GM12878 (cell line): ENCODE measurements at regions not wholly inside any gene's neighbourhood (a gene's known extent, or its start where the extent isn't known, plus 50 kb on each side); places are given as distances from the start of the nearest gene placed in this dataset.

ENCODE experiments used
- ATAC-seq: fragments of 200-7000 bp; cut with Tn5 transposase; 3 replicates; pipeline ENCODE4 v1.9.1; 2020; ENCODE audit warnings: mild to moderate bottlenecking, moderate library complexity
- BruUV-seq: library from RNA; stranded (reverse); fragments of 400-500 nt; replicated peaks from 2 replicates; lab custom pipeline; 2021; lab: Mats Ljungman, UMichigan
- CTCF ChIA-PET: fragments of 300-600 bp; sonication (Branson Sonifier 250); formaldehyde crosslinking; extraction: SDS; loops from one replicate; lab custom pipeline; 2021; ENCODE audit warnings: inconsistent platforms; lab: Yijun Ruan, JAX
- POLR2A ChIA-PET: fragments of 350-600 bp; formaldehyde crosslinking; extraction: SDS; loops from one replicate; lab custom pipeline; 2021; ENCODE audit warnings: inconsistent platforms; lab: Charles Lee
- RAD21 ChIA-PET: fragments of 300-600 bp; sonication (Branson Sonifier 250); formaldehyde crosslinking; loops from one replicate; lab custom pipeline; 2023; ENCODE audit warnings: antibody characterized with exemption; ENCODE audit not compliant: unreplicated experiment; lab: Charles Lee
- SMC1A ChIA-PET: fragments of 300-600 bp; sonication (Branson Sonifier 250); formaldehyde crosslinking; loops from one replicate; lab custom pipeline; 2023; ENCODE audit not compliant: unreplicated experiment, uncharacterized antibody; lab: Charles Lee
- DNase-seq: peaks from one replicate; pipeline ENCODE4 v3.0.0-alpha.2; 2011; ENCODE audit warnings: low read depth, low spot score
- FAIRE-seq: peaks from 3 replicates; lab custom pipeline; 2011; peaks lifted over from hg19 to GRCh38; lab: Jason Lieb, UNC
- H2AFZ ChIP-seq: 2 replicates; pipeline ENCODE4 v1.6.0; 2011; ENCODE audit warnings: low read depth, low read length, control low read depth; ENCODE audit not compliant: control insufficient read depth
- H3K27ac ChIP-seq: 2 replicates; pipeline ENCODE4 v1.5.1; 2011; ENCODE audit warnings: control low read depth; ENCODE audit not compliant: control insufficient read depth, insufficient read depth
- H3K27me3 ChIP-seq, 2 experiments: replicated peaks in 1 of 2; 2 replicates each; pipeline versions ENCODE4 v1.6.0 to v1.6.1; 2011; ENCODE audit warnings: low read length in 1 of 2; ENCODE audit not compliant: control insufficient read depth in 2 of 2, insufficient read depth in 2 of 2
- H3K36me3 ChIP-seq, 2 experiments: 2 replicates each; pipeline ENCODE4 v1.5.1; 2011; ENCODE audit warnings: low read length in 1 of 2; ENCODE audit not compliant: control insufficient read depth in 2 of 2, insufficient read depth in 2 of 2
- H3K4me1 ChIP-seq: 2 replicates; pipeline ENCODE4 v1.6.1; 2011; ENCODE audit warnings: mild to moderate bottlenecking, low read length, moderate library complexity, mixed read lengths; ENCODE audit not compliant: control insufficient read depth, insufficient read depth
- H3K4me2 ChIP-seq: 2 replicates; pipeline ENCODE4 v1.6.0; 2011; ENCODE audit warnings: control low read depth; ENCODE audit not compliant: control insufficient read depth, insufficient read depth
- H3K4me3 ChIP-seq: fragments of 200-600 bp; sonication (generic); 2 replicates; pipeline ENCODE4 v1.5.1; 2016
- H3K79me2 ChIP-seq: 2 replicates; pipeline ENCODE4 v1.6.0; 2011; ENCODE audit warnings: low read length; ENCODE audit not compliant: control insufficient read depth, insufficient read depth
- H3K9ac ChIP-seq: 2 replicates; pipeline ENCODE4 v1.8.0; 2011; ENCODE audit warnings: low read length, control low read depth, mixed read lengths; ENCODE audit not compliant: control insufficient read depth, insufficient read depth
- H3K9me3 ChIP-seq: replicated peaks from 3 replicates; pipeline ENCODE4 v1.5.1; 2011; ENCODE audit warnings: mild to moderate bottlenecking, low read length; ENCODE audit not compliant: control insufficient read depth, insufficient read depth
- H4K20me1 ChIP-seq: 2 replicates; pipeline ENCODE4 v1.6.0; 2011; ENCODE audit not compliant: control insufficient read depth, insufficient read depth
- BRCA1 ChIP-seq: IDR thresholded peaks from 2 replicates; pipeline ENCODE4 v1.6.1; 2011; ENCODE audit warnings: low read depth, low read length, improper control_type of control experiment
- EGR1 ChIP-seq, 2 experiments: IDR thresholded peaks; 1 replicate in 1 of 2; 2 replicates in 1 of 2; pipeline ENCODE4 v1.6.1; 2011 to 2012; ENCODE audit warnings: low read depth in 2 of 2, low read length in 2 of 2, borderline replicate concordance in 1 of 2, mild to moderate bottlenecking in 1 of 2, moderate library complexity in 1 of 2
- ELK1 ChIP-seq: IDR thresholded peaks from 2 replicates; pipeline ENCODE4 v1.6.1; 2012; ENCODE audit warnings: low read depth, low read length, improper control_type of control experiment
- FOXM1 ChIP-seq: IDR thresholded peaks from 2 replicates; pipeline ENCODE4 v1.6.1; 2012; ENCODE audit warnings: low read depth, mild to moderate bottlenecking, inconsistent platforms, low read length, moderate library complexity
- HDAC6 ChIP-seq: fragments of 200-600 bp; sonication (generic); IDR thresholded peaks from one replicate; pipeline ENCODE4 v1.8.0; 2017; ENCODE audit warnings: antibody characterized with exemption; ENCODE audit not compliant: unreplicated experiment
- JUNB ChIP-seq: IDR thresholded peaks from 2 replicates; pipeline ENCODE4 v1.6.1; 2016; ENCODE audit warnings: antibody characterized with exemption, mild to moderate bottlenecking
- RAD21 ChIP-seq: IDR thresholded peaks from 2 replicates; pipeline ENCODE4 v1.6.1; 2011; ENCODE audit warnings: mild to moderate bottlenecking, low read depth, low read length, moderate library complexity; ENCODE audit not compliant: insufficient read depth
- RFX5 ChIP-seq: IDR thresholded peaks from 2 replicates; pipeline ENCODE4 v1.6.1; 2011; ENCODE audit warnings: low read depth, low read length, improper control_type of control experiment
- ZBED1 ChIP-seq: IDR thresholded peaks from 2 replicates; pipeline ENCODE4 v1.6.1; 2016; ENCODE audit warnings: borderline replicate concordance
- ZBTB4 ChIP-seq: fragments of 450-650 bp; formaldehyde crosslinking; IDR thresholded peaks from 2 replicates; pipeline ENCODE4 v1.4.0; 2022; ENCODE audit warnings: mild to moderate bottlenecking, moderate library complexity
- ZBTB40 ChIP-seq: fragments of 450-650 bp; IDR thresholded peaks from 2 replicates; pipeline ENCODE4 v1.6.1; 2016; ENCODE audit warnings: mild to moderate bottlenecking, moderate library complexity, borderline replicate concordance
- WGBS: methylation state at CpG from one replicate; pipeline ENCODE4 v1.1.6; 2016; ENCODE audit warnings: low lambda C conversion rate; ENCODE audit not compliant: insufficient replicate concordance, insufficient coverage; ENCODE audit errors: missing lambda C conversion rate; 5-methylcytosine and 5-hydroxymethylcytosine counted together
- in situ Hi-C: fragments of 300-500 bp; cut with MboI; formaldehyde crosslinking; loops from 9 replicates; pipeline ENCODE4 v1.14.3; 2018; ENCODE audit warnings: mixed read lengths
- intact Hi-C: fragments of 100-400 bp; cut with micrococcal nuclease; formaldehyde crosslinking; loops from one replicate; pipeline ENCODE4 v1.14.2; 2022; ENCODE audit not compliant: unreplicated experiment

GRCh38 chr3:176632925-176633324, 564.4 kb downstream of the TBL1XR1 start:
- H3K9me3 ChIP-seq, result no peaks in the 10 kb centered on the region
- TF ChIP-seq ZBTB4 (CRISPR knock-in tag) (no peak), RFX5 (no peak), EGR1 (IDR thresholded peaks at IDR 0.05; ENCODE audit: borderline replicate concordance in 1 of 2, low read depth in 2 of 2, low read length in 2 of 2) (no peak), FOXM1 (no peak), ZBED1 (no peak), ZBTB40 (no peak), RAD21 (no peak), ELK1 (no peak), JUNB (no peak), HDAC6 (no peak), BRCA1 (no peak)
- DNase-seq, result no peak
- H3K4me1 ChIP-seq, result no peaks in the 10 kb centered on the region
- CTCF ChIA-PET, result no interaction called here
- no peak overlapping the region for H2AFZ ChIP-seq
- intact Hi-C loops, result no loop called here
- no peak for ATAC-seq
- 38% methylated on average over 6 of the region's 6 CpGs for WGBS
- POLR2A ChIA-PET, result no interaction called here
- in situ Hi-C loops, result no loop called here
- no peak for FAIRE-seq
- no peak overlapping the region for H3K9ac ChIP-seq
- H3K4me2 ChIP-seq, result no peak overlapping the region
- SMC1A ChIA-PET, result no interaction called here
- H4K20me1 ChIP-seq, result no peaks in the 10 kb centered on the region
- RAD21 ChIA-PET, result no interaction called here
- no TSS peak for BruUV-seq
- H3K36me3 ChIP-seq, result no peaks in the 10 kb centered on the region
- H3K4me3 ChIP-seq, result no peak overlapping the region
- H3K27ac ChIP-seq, result no peak overlapping the region
- no peaks in the 10 kb centered on the region for H3K27me3 ChIP-seq
- no peaks in the 10 kb centered on the region for H3K79me2 ChIP-seq
